ACC112 (cell line): ENCODE measurements at regions not wholly inside any gene's neighbourhood (a gene's known extent, or its start where the extent isn't known, plus 50 kb on each side); places are given as distances from the start of the nearest gene placed in this dataset.

ENCODE experiments used
- H2AFZ ChIP-seq: fragments of 200-600 bp; sonication (generic); one replicate; pipeline ENCODE4 v1.6.0; 2017; ENCODE audit warnings: antibody characterized with exemption, low read length; ENCODE audit not compliant: unreplicated experiment
- H3K27ac ChIP-seq: fragments of 200-600 bp; sonication (generic); 2 replicates; pipeline ENCODE4 v1.5.1; 2014; ENCODE audit warnings: low read depth, mild to moderate bottlenecking, antibody characterized with exemption, low read length, moderate library complexity
- H3K27me3 ChIP-seq: fragments of 200-600 bp; sonication (generic); 2 replicates; pipeline ENCODE4 v1.6.1; 2014; ENCODE audit warnings: mild to moderate bottlenecking, antibody characterized with exemption, low read length, moderate library complexity, mixed read lengths; ENCODE audit not compliant: insufficient read depth
- H3K36me3 ChIP-seq: fragments of 200-600 bp; sonication (generic); 2 replicates; pipeline ENCODE4 v1.6.1; 2016; ENCODE audit warnings: mild to moderate bottlenecking, antibody characterized with exemption, low read length, moderate library complexity, mixed read lengths; ENCODE audit not compliant: insufficient read depth
- H3K4me1 ChIP-seq: fragments of 200-600 bp; sonication (generic); one replicate; pipeline ENCODE4 v1.6.1; 2016; ENCODE audit warnings: low read length, mixed read lengths; ENCODE audit not compliant: insufficient read depth, unreplicated experiment, control insufficient read depth
- H3K4me3 ChIP-seq: fragments of 200-600 bp; sonication (generic); 2 replicates; pipeline ENCODE4 v1.5.1; 2014; ENCODE audit warnings: mild to moderate bottlenecking, low read depth, low read length
- H3K79me2 ChIP-seq: fragments of 200-600 bp; sonication (generic); one replicate; pipeline ENCODE4 v1.6.0; 2016; ENCODE audit warnings: low read length; ENCODE audit not compliant: control insufficient read depth, unreplicated experiment, insufficient read depth

- Histone ChIP-seq H3K27ac (no peak overlapping the region), H3K36me3 (no peaks in the 10 kb centered on the region), H3K4me3 (no peak overlapping the region), H3K79me2 (no peaks in the 10 kb centered on the region), H3K4me1 (no peaks in the 10 kb centered on the region), H2AFZ (no peak overlapping the region), H3K27me3 (no peaks in the 10 kb centered on the region)
These were observed 189.9 kb downstream of the PRL start for GRCh38 chr6:22106961-22107360.

- no peaks in the 10 kb centered on the region for H3K79me2 ChIP-seq
- H3K36me3 ChIP-seq = no peaks in the 10 kb centered on the region
- H3K4me1 ChIP-seq = peaks cover 9% of the 10 kb centered on the region
- no peak overlapping the region for H2AFZ ChIP-seq
- no peak overlapping the region for H3K27ac ChIP-seq
- no peak overlapping the region for H3K4me3 ChIP-seq
- no peaks in the 10 kb centered on the region for H3K27me3 ChIP-seq
These were observed 188.6 kb downstream of the PRL start for GRCh38 chr6:22108199-22108598.

- peaks cover 15% of the 10 kb centered on the region for H3K4me1 ChIP-seq
- H3K4me3 ChIP-seq = no peak overlapping the region
- no peaks in the 10 kb centered on the region for H3K79me2 ChIP-seq
- no peak overlapping the region for H2AFZ ChIP-seq
- no peaks in the 10 kb centered on the region for H3K36me3 ChIP-seq
- H3K27me3 ChIP-seq = no peaks in the 10 kb centered on the region
- H3K27ac ChIP-seq = no peak overlapping the region
These were observed 186.8 kb downstream of the PRL start for GRCh38 chr6:22110061-22110460.

- no peaks in the 10 kb centered on the region for H3K27me3 ChIP-seq
- H3K4me3 ChIP-seq = no peak overlapping the region
- no peaks in the 10 kb centered on the region for H3K79me2 ChIP-seq
- H3K36me3 ChIP-seq = no peaks in the 10 kb centered on the region
- H3K4me1 ChIP-seq = peaks cover 15% of the 10 kb centered on the region
- no peak overlapping the region for H2AFZ ChIP-seq
- peak overlapping the region; percentile 82 for H3K27ac ChIP-seq
These were observed 184.4 kb downstream of the PRL start for GRCh38 chr6:22112461-22112860.

- Histone ChIP-seq H3K4me3 (no peak overlapping the region), H3K79me2 (no peaks in the 10 kb centered on the region), H2AFZ (no peak overlapping the region), H3K36me3 (no peaks in the 10 kb centered on the region), H3K27ac (peak overlapping the region; percentile 82), H3K4me1 (peaks cover 15% of the 10 kb centered on the region), H3K27me3 (no peaks in the 10 kb centered on the region)
These were observed 183.6 kb downstream of the PRL start for GRCh38 chr6:22113026-22113766.

GRCh38 chr6:22115559-22115958 lies 181.3 kb downstream of the PRL start:
- H3K27ac ChIP-seq = no peak overlapping the region

GRCh38 chr6:22117631-22118030 lies 179.2 kb downstream of the PRL start:
- Histone ChIP-seq H2AFZ (no peak overlapping the region), H3K27me3 (no peaks in the 10 kb centered on the region), H3K27ac (no peak overlapping the region), H3K4me3 (no peak overlapping the region), H3K36me3 (no peaks in the 10 kb centered on the region), H3K4me1 (peaks cover 9% of the 10 kb centered on the region), H3K79me2 (no peaks in the 10 kb centered on the region)

More at GRCh38 chr6:22115559-22115958, 181.3 kb downstream of the PRL start:
- Histone ChIP-seq H3K4me1 (peaks cover 15% of the 10 kb centered on the region), H3K27me3 (no peaks in the 10 kb centered on the region), H3K4me3 (no peak overlapping the region), H3K36me3 (no peaks in the 10 kb centered on the region), H2AFZ (no peak overlapping the region), H3K79me2 (no peaks in the 10 kb centered on the region)

GRCh38 chr6:22119500-22119899 lies 177.3 kb downstream of the PRL start:
- H3K27me3 ChIP-seq = no peaks in the 10 kb centered on the region

GRCh38 chr6:22124756-22125155 lies 172.1 kb downstream of the PRL start:
- H3K36me3 ChIP-seq = no peaks in the 10 kb centered on the region
- no peaks in the 10 kb centered on the region for H3K79me2 ChIP-seq
- H3K27me3 ChIP-seq = no peaks in the 10 kb centered on the region
- no peak overlapping the region for H2AFZ ChIP-seq
- no peaks in the 10 kb centered on the region for H3K4me1 ChIP-seq
- H3K4me3 ChIP-seq = no peak overlapping the region
- H3K27ac ChIP-seq = no peak overlapping the region

More at GRCh38 chr6:22119500-22119899, 177.3 kb downstream of the PRL start:
- Histone ChIP-seq H3K4me1 (no peaks in the 10 kb centered on the region), H3K4me3 (no peak overlapping the region), H3K79me2 (no peaks in the 10 kb centered on the region), H2AFZ (no peak overlapping the region), H3K36me3 (no peaks in the 10 kb centered on the region), H3K27ac (no peak overlapping the region)

- Histone ChIP-seq H3K36me3 (no peaks in the 10 kb centered on the region), H2AFZ (no peak overlapping the region), H3K27ac (no peak overlapping the region), H3K4me3 (no peak overlapping the region), H3K27me3 (no peaks in the 10 kb centered on the region), H3K79me2 (no peaks in the 10 kb centered on the region), H3K4me1 (no peaks in the 10 kb centered on the region)
These were observed 169.9 kb downstream of the PRL start for GRCh38 chr6:22126910-22127309.

GRCh38 chr6:22129751-22130150 lies 167.1 kb downstream of the PRL start:
- Histone ChIP-seq H3K79me2 (no peaks in the 10 kb centered on the region), H3K4me3 (no peak overlapping the region), H2AFZ (no peak overlapping the region), H3K27ac (no peak overlapping the region), H3K27me3 (no peaks in the 10 kb centered on the region), H3K4me1 (no peaks in the 10 kb centered on the region), H3K36me3 (no peaks in the 10 kb centered on the region)
